MV-4-11 (cell line): ENCODE measurements at regions not wholly inside any gene's neighbourhood (a gene's known extent, or its start where the extent isn't known, plus 50 kb on each side); places are given as distances from the start of the nearest gene placed in this dataset.

ENCODE experiments used
- DNase-seq: peaks from one replicate; lab custom pipeline; 2025; lab: John Stamatoyannopoulos, UW

DNA sequence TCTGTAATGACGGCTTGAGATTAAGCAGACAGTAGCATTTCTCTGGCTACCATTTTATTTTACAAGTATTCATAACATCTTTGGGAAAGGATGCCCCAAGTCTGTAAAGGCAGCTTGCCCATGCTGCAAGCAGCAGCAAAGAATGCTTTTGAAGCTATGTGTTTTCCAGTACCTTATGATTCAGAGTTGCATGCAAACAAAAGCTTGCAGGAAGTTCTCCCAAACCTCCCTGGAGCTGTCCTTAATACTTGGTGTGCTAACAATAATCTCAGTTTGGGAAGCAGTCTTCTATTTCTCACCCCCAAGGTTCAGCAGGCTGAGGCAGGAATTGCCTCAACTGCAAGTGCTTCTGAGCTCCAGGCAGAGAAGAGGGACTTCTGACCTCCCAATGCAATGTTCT lies 60.8 kb downstream of the CCNA1 start:
- DNase-seq = no peak

DNA sequence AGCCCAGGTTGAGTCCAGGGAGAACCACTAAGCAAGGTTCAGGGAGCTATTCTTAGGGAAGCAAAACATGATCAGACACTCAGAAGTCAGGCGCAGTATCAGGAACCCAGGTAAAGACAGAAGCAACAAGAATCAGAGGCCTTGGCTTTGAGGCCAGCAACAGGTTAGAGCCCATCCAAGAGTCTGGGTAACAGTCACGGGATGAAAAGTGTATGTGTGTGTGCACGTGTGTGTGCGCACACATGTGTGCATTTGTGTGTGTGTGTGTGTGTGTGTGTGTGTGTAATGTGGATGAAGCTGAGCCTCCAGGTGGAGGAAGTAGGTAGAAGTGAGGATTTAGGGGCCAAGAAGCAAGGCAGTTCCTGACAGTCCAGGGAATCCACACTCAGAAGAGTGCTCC lies 63.1 kb downstream of the CCNA1 start:
- no peak for DNase-seq

DNA sequence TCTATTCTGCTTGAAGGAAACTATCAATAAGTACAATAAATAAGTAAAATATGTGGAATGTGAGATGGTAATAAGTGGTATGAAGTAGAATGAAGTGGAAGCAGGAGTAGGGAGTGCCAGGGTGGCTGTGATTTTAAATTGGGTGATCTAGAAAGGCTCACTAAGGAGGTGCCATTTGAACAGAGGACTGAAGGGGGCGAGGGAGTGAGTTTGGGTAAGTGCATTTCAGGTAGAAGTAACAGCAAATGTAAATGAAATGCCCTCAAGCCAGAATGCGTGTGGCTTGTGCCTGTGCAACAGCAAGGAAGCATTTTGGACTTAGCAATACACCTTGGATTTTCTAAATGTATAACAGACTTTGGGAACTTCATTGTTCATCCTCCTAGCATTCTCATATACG lies 77.1 kb downstream of the CCNA1 start:
- DNase-seq = no peak

DNA sequence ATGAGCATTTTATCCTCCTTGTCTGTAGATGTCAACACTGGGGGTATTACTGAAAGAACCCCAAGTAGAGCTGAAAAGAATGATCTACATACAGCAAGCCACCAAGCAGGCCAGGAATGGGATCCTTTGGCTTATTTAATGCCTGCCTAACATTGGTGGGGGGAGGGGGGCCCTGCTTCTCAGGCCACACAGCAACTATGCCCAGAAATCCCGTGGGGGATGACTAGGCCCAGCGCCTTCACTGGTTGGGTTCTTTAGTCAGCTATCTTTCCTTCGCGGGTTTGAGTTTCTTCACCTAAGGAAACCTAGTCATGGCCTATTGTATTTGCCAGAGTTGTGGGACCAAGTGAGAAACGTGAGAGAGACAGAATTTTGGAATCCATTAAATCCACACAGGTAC lies 80.5 kb downstream of the CCNA1 start:
- DNase-seq = no peak

DNA sequence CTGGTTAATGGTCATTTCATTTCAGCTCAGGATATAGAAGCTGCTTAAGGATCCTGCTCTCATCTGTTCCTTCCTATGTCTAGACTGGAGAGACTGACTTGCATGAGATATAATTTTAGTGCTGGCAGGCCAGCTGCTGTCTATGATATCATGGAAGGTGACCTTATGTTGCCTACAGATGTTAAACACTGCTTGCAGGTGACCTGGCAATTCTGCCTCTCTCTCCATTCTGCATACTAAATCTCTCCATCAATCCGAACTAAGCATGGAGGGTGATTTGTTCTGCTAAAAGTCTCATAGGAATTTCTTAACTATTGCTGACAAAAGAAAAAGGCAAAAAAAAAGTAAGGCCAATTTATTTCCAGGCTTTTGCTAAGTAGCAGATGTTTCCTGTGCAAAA lies 81.0 kb downstream of the CCNA1 start:
- DNase-seq = no peak

DNA sequence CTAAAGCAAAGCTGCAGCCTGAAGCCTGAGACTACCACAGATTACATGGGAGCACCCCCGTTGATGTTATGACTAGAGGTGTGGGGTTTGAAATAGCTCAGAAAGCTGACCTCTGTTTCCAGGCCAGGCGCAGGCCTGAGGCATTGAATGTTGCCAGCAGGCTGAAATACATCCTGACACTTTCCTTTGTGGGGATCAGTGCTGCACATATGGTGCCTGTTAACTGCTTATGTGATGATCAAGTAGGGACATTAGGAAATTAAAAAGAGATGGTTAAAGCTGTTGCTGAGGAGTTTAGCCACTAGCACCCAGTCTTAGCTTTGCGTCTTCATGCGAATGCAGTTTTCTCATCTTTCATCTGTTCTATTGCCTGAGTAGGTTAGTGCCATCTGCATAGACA lies 83.2 kb downstream of the CCNA1 start:
- DNase-seq = no peak

DNA sequence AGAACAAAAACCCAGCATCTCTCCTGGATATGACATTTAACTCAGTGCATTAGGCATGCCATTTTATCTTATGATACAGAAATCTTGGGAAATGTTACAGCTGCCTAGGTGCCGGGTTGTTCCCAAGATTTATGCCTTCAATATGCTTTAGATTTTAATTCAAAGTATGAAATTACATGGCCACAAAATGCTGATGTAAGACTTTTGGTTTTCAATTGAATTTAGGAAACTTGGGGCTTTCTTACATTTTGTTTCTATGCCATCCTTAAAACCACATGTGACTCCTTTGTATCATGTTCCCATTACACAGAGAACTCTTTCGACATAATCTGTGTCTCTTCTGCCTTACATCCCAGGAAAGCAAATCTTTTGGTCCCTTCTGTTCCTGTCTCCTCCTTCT lies 83.9 kb downstream of the CCNA1 start:
- no peak for DNase-seq

DNA sequence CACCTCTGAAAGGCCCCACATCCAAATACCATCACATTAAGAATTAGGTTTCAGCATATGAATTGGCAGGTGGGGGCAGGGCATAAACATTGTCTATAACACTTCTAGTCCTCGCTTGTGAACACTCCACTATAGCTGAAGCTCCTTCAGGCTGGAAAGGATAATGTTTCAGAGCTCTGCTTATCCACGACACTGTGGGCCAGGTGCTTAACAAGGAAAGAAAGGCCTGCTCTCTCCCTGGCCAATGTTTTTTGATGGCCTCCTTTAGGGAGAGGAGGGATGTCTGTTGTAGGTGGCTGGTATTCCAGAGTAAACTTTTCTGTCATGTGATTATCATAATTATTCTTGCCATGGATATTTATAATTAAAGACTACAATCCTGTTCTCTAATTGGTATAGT lies 86.4 kb downstream of the CCNA1 start:
- no peak for DNase-seq

DNA sequence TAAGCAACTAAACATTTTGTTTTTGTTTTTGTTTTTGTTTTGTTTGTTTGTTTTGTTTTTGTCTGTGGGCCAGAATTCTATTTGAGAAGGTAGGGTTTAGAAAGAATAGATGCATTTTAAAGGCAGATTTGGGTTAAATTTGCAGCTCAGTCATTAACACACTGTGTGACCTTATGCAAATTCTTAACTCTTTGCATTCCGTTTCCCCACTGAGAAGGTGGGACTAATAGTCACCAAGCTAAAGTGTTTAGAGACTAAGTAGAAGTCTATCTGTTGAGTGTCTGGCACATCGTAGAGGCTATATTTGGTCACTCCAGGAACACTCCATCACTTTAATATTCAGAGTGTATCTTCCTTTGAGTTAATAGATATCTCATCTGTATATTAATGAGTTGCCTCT lies 87.1 kb downstream of the CCNA1 start:
- no peak for DNase-seq

DNA sequence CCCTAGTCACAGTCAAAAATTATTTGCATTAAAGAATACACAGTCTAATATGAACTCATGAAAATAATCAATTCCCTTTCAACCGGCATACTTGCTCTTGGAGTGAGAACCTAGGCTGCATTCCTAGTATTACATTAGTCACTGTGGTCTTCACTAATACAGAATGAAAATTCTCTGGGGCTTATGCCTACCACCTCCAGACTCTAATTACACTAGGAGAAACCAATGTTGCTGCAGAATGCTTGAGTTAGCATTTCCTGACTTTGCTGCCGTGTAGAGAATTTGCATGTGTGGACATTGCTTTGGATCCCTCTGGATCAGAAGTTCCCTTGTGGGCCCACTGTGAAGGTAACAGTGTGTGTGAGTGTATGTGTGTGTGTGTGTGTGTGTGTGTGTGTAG lies 87.8 kb downstream of the CCNA1 start:
- DNase-seq = no peak

DNA sequence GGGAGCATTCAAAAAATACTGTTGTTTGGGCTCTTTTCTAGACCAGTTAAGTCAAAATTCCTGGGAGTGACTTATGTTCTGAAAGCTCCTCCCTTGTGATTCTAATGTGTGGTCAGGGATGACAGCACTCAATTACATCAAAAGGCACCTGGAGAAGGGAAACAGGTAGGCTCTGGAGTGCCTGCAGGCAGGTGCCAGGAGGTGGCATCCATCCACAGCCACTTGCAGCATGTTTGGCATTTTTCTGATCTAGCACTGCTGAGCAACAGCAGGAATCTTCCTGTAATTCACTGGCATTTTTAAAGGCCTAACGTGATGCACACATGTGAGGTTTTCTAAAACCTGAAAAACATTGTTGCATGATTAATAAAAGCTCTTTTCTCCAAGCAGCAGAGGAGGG lies 94.6 kb downstream of the CCNA1 start:
- no peak for DNase-seq

DNA sequence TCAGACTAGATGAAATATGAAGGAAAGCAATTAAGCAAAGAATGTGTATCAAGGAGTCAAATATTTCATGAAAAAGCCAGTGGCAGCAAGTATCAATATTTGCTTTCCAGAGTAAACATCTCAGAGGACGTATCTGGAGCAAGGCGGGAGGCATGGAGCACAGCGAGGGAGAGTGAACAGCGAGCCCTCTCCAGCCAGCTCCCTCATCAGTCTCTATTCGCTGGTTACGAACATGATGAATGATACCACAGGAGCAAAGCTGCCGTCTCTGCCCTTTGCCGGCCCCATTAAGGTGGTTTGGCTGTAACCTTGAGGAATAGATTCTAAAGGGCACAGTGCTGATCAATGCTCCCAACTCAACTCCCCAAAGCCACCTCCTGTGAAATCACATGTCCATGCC lies 95.8 kb downstream of the CCNA1 start:
- DNase-seq = no peak

DNA sequence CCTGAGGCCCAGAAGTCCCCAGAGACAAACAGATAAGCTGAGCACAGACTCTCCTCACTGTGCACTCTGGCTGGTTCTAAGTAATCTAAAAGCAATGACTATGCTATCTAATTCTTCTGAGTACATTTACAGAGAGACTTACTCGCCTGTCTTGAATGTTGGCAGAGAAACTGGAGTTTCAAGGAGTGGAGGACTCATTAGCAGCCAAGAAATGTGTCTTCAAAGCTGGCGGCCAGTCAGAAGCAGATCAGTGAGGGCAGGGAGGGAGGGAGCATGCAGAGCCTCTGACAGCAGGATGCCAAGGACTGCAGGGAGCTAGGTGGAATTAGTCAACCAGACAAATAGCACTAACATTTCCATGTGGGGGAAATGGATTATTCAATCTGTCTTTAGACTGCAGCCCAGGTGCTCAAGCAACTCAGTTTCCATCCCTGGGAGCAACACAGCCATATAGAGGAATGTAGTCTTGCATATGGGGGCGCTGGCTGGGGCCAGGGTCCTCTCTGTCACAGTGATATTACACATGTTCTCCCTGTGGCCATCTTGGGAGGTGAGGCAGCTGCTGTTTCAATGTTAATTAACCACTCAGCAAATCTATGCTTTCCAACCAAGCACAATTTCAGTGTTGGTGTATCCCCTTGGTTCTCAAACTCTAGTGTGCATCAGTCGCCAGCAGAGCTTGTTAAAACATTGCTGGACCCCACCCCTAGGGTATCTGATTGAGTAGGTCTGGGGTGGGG lies 97.9 kb downstream of the CCNA1 start:
- DNase-seq = no peak

DNA sequence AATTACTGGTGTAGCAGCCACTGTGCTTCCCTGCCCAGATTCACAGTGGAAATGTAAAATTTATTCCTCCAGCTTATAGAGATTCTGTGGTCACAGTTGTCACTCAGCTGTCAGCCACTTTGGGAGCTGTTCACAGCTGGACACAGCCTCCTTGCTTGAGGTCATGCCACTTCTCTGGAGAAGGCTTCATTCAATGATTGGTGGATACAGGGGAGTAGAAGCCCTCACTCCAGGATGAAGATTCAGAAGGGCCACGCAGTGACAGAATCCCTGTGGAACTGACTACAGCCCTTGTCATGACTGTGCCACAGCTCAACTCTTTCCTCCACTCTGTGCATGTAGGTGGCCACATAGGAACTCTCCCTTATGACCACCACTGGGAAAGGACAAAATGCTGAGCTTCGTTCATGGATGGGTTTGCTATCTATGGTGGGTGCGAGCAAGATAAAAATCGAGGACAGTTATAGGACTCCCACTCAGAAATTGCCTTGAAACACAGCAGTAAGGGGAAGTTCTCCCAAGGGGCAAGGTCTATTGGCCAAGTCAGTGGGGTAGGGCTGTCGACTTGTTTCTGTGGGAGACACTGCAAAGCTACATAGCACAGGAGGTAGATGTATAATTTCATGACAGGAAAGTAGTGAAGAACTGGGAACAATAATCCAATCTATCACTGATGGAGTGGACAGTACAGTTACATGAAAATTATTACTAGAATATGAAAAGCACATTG lies 98.7 kb downstream of the CCNA1 start:
- DNase-seq = no peak

DNA sequence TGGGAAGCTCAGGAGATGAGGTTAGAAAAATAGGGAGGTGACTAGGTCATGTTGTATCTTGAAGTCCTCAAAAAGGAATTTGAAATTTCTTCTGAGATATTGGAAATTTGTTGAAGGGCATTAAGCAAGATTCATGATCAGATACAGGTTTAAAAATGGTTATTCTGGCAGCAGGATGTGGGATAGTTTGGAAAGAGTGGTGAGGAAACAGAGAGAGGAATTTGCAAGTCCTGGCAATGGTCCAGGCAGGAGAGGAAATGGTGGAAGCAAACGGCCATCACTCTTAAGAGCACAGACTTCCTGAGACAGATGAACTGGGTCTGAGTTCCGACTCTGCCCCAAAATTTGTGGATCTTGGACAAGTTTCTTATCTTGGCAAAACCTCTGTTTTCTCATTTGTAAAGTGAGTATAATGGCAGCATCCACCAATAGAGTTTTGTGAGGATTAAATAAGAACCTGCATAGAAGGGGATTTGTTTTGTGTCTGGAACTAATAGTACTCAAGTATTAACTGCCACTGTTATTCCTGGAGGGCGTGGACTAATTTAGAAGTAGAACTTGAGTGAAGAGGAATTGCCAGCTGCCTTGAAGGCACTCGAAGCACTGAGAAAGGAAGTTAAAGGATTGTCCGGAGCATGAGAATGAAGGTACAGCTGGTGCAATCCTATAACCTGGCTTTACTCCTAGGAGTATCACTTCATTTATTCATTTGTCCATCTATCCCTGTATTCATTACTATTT lies 99.6 kb downstream of the CCNA1 start:
- no peak for DNase-seq

DNA sequence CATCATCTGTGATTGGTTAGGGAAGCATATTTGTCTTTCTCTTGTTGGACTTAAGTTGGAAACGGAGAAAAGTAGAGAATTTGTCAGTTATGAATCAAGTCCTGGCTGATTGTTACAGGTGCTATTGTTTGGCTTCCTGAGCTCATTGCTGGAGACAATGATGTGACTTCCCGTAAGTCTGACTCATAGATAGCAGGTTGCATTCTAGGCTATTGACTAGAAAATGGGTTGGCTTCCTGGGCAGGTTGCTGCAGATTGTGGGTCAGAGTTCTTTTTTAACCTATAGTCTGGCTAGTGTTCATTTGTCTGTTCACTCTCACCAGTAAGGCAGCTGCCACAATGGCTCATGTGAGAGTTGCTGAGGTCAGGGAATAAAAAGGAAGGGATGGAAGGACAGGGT lies 101.5 kb downstream of the CCNA1 start:
- no peak for DNase-seq

DNA sequence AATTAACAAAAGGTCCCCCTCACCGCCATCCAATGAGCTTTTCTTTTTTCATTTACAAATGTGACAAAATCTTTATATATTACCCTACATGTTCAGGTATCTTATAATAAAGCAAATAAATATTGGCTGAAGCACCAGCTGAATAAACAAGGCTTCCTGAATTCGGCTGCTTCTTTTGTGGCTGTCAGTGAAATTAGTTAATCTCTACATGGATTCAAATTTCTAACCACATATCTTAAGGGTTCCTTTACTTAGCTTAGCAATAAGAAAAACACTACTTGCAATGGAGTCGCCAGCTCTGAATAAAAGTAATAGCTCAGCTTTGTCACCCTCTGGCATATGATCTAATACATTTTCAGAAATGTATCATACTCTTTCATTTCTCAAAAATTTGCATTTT lies 104.3 kb downstream of the CCNA1 start:
- no peak for DNase-seq

DNA sequence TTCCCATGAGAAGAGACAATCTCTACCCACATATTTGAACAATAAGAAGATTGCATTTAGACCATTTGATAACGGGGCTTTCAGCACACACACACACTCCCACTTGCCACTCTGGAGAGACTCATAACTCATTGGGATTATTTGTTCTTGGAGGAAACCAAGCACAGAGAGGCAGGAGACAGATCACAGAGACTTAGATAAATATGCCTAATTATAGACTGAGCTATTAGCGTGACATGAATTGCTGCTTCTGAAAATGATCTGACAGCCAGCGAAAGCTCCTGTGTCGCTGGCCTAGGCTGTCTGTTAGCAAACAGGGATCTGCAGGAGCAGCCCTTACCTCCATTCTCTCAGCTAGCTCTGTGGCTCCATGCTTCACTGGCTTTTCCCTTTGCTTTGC lies 111.4 kb downstream of the CCNA1 start:
- DNase-seq = no peak

DNA sequence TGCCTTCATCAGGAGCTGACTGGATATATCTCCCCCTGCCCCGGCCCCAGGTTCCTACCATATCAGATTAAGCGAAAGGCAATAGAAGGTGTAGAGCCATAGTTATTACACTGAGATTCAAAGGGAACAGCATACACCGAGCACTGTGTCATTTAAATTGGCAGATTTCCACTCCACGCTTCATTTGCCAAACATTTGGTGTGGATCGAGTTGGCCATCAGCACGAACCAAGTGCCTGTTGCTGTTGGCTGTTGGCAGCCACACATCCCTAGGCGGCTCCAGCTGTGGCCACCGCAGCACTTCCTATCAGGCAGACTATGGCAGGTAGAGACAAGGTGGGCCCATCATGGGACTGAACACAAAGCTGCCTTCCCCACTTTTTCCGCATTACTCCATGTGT lies 115.8 kb downstream of the CCNA1 start:
- DNase-seq = no peak

DNA sequence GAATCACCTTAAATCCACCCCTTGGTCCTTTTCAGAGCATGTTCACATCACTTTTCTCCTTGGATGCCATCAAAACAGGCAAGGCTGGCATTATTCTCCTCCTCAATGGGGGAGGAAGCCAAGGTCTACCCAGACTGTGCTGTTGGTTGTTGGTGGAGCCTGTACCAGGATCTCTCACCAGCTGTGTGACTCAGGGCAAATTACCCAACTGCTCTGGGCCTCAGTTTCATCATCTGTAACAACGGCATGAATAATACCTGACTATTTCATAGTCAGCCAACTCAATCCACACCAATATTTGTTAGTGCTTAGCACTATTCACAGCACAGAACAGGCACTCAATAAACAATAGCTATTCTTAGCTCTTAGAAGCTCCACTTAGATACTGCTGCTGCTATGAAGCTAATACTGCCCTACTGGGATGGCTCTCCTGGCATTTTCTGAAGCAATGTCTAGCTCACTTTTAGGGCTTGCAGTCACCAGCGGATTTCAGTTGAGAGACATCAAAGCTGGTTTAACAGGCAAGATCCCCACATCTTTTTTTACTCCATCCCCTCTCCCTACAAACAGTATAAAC lies 116.9 kb downstream of the CCNA1 start:
- no peak for DNase-seq

DNA sequence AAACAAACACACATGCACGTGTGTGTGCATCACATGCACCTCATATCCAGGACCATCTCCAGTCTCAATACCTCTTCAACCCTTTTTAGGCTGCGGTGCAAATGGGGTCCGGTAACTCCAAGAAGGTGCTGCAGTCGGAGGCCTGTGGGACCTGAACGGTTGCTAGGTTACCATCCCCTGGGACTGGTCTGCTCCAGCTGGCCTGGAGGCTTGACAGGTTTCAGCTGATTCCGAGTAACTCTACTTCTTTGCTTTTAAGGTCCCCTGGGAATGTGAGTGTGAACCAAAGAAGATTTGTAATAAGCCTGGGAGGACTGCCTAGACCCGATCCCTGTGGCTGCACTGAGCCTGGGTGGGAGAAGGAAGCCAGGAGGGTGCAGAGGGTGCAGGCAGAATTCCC lies 117.5 kb downstream of the CCNA1 start:
- no peak for DNase-seq

DNA sequence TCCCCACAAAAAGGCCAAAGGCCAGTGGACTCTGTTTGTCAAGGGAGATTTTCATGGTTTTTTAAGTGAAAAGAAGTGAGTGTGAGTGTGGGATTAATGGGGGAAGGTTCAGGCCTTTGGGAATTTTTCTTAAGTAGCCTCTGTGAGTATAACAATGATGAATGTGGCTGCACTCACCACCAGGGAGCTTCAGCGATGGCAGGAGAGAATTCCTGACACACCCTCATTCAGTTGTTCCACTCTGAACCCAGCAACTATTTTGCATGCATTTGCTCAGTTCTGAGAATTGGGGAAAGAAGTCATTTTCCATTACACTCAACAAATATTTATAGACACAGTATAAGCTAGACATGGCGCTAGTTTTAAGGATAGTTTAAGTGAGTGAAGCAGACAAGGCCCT lies 117.9 kb downstream of the CCNA1 start:
- DNase-seq = no peak

DNA sequence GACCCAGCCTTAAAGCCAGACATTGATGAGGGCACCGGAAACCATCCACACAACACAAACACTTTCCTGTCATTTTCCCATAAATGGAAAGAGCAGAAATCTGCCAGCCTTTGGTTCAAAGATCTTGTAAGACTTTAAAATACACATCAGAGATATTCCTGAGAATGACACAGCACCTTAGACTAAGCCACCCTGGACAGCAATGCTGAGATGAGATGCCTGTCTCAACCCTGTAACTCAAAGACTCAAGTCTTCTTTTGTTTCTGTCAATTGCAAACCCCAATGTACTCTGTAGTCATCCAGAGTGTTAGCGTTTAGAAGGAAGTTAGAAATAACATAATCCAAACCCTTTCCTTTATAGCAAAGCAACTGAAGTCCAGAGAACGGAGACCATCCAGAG lies 119.2 kb downstream of the CCNA1 start:
- no peak for DNase-seq
